Type B pancreatic cell (in vitro differentiated cells): ENCODE measurements at regions not wholly inside any gene's neighbourhood (a gene's known extent, or its start where the extent isn't known, plus 50 kb on each side); places are given as distances from the start of the nearest gene placed in this dataset.
A peak's percentile ranks its signal among the peaks of the same experiment; 100 is the strongest.

Source experiments
- DNase-seq: peaks from one replicate; pipeline ENCODE4 v3.0.0; 2021; ENCODE audit warnings: mixed read lengths; ENCODE audit not compliant: unreplicated experiment; ENCODE audit errors: extremely low spot score
- H3K27ac Mint-ChIP-seq: 2 replicates; pipeline ENCODE4 v1.8.0; 2021; ENCODE audit warnings: mild to moderate bottlenecking, mixed read lengths
- H3K27me3 Mint-ChIP-seq: 2 replicates; pipeline ENCODE4 v1.8.0; 2021; ENCODE audit warnings: mixed read lengths
- H3K36me3 Mint-ChIP-seq: 2 replicates; pipeline ENCODE4 v1.8.0; 2021; ENCODE audit warnings: mixed read lengths
- H3K4me1 Mint-ChIP-seq: one replicate; pipeline ENCODE4 v1.8.0; 2021; ENCODE audit warnings: mixed read lengths; ENCODE audit not compliant: unreplicated experiment
- H3K4me3 Mint-ChIP-seq: 2 replicates; pipeline ENCODE4 v1.8.0; 2021; ENCODE audit warnings: mild to moderate bottlenecking, mixed read lengths
- H3K9me3 Mint-ChIP-seq: 2 replicates; pipeline ENCODE4 v1.8.0; 2021; ENCODE audit warnings: mixed read lengths
- TF ChIP-seq, protein P1 (sequence below): fragments of 200-600 bp; sonication (generic); conservative IDR thresholded peaks from 2 replicates; pipeline ENCODE4 v1.5.0; 2021; ENCODE audit warnings: antibody characterized with exemption, mild to moderate bottlenecking

DNA sequence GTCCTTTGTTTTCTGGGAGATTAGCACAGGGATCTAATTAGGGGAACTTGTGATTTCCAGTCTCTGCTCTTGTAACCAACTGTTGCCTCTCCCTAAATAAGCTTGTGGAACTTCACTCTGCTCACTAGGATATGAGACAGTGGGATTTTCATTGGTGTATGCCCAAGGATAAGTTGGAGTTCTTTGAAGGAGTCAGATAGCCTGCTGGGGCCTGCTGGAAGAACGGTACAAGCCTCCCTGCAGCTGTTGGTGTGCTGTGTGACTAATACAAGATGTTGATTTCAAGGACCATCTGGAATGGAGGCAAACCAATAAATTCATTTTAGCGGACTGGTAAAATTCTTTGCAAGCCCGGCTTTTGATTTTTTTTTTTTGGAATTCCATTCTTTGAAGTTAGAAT, 167.0 kb downstream of the AASDH start:
- TF ChIP-seq, protein P1, sequence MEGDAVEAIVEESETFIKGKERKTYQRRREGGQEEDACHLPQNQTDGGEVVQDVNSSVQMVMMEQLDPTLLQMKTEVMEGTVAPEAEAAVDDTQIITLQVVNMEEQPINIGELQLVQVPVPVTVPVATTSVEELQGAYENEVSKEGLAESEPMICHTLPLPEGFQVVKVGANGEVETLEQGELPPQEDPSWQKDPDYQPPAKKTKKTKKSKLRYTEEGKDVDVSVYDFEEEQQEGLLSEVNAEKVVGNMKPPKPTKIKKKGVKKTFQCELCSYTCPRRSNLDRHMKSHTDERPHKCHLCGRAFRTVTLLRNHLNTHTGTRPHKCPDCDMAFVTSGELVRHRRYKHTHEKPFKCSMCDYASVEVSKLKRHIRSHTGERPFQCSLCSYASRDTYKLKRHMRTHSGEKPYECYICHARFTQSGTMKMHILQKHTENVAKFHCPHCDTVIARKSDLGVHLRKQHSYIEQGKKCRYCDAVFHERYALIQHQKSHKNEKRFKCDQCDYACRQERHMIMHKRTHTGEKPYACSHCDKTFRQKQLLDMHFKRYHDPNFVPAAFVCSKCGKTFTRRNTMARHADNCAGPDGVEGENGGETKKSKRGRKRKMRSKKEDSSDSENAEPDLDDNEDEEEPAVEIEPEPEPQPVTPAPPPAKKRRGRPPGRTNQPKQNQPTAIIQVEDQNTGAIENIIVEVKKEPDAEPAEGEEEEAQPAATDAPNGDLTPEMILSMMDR, result no peak
- no peak overlapping the region for H3K4me3 Mint-ChIP-seq
- H3K27me3 Mint-ChIP-seq, result no peaks in the 10 kb centered on the region
- peaks cover 13% of the 10 kb centered on the region for H3K36me3 Mint-ChIP-seq
- H3K9me3 Mint-ChIP-seq, result no peaks in the 10 kb centered on the region
- H3K27ac Mint-ChIP-seq, result no peak overlapping the region
- DNase-seq, result no peak
- no peaks in the 10 kb centered on the region for H3K4me1 Mint-ChIP-seq

GRCh38 chr4:56219447-56219846, 167.8 kb downstream of the AASDH start:
- H3K27me3 Mint-ChIP-seq, result no peaks in the 10 kb centered on the region
- TF ChIP-seq, protein P1, result no peak
- H3K4me3 Mint-ChIP-seq, result no peak overlapping the region
- H3K4me1 Mint-ChIP-seq, result no peaks in the 10 kb centered on the region
- H3K9me3 Mint-ChIP-seq, result no peaks in the 10 kb centered on the region
- no peak for DNase-seq
- H3K36me3 Mint-ChIP-seq, result peaks cover 13% of the 10 kb centered on the region
- H3K27ac Mint-ChIP-seq, result no peak overlapping the region

DNA sequence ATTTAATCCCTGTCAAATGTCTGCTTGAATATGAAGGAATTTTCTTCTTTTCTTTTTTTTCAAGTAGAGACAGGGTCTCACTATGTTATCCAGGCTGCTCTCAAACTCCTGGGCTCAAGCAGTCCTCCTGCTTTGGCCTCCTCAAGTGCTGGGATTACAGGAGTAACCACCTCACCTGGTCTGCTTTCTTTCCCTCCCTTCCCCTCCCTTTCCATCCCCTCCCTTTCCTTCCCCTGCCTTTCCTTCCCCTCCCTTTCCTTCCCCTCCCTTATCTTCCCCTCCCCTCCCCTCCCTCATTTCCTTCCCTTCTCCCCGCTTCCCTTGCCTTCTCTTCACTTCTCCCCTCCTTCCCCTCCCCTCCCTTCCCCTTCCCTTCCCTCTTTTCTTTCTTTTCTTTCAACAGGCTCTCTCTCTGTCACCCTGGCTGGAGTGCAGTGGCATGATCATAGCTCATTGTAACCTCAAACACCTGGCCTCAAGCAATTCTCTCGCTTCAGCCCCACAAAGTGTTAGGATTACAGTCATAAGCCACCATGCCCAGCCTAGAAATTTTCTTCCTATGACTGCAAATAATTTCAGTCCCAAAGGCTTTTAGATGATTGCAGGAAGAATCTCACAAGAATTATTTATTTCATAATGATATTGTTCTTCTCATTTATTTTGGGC, 168.9 kb downstream of the AASDH start:
- Mint-ChIP-seq H3K27me3 (no peaks in the 10 kb centered on the region), H3K4me3 (no peak overlapping the region), H3K4me1 (no peaks in the 10 kb centered on the region), H3K9me3 (no peaks in the 10 kb centered on the region), H3K27ac (no peak overlapping the region), H3K36me3 (peaks cover 9% of the 10 kb centered on the region)
- TF ChIP-seq, protein P1, result no peak
- no peak for DNase-seq

- H3K27ac Mint-ChIP-seq, result no peak overlapping the region
- TF ChIP-seq, protein P1, result no peak
- H3K9me3 Mint-ChIP-seq, result no peaks in the 10 kb centered on the region
- no peaks in the 10 kb centered on the region for H3K4me1 Mint-ChIP-seq
- H3K36me3 Mint-ChIP-seq, result peaks cover 9% of the 10 kb centered on the region
- no peaks in the 10 kb centered on the region for H3K27me3 Mint-ChIP-seq
- no peak for DNase-seq
- H3K4me3 Mint-ChIP-seq, result no peak overlapping the region
Measured at GRCh38 chr4:56217343-56217890, 169.9 kb downstream of the AASDH start.

- H3K4me3 Mint-ChIP-seq, result no peak overlapping the region
- no peaks in the 10 kb centered on the region for H3K27me3 Mint-ChIP-seq
- H3K9me3 Mint-ChIP-seq, result no peaks in the 10 kb centered on the region
- TF ChIP-seq, protein P1, result no peak
- H3K36me3 Mint-ChIP-seq, result peaks cover 11% of the 10 kb centered on the region
- no peaks in the 10 kb centered on the region for H3K4me1 Mint-ChIP-seq
- H3K27ac Mint-ChIP-seq, result peak overlapping the region; percentile 32
- no peak for DNase-seq
Measured at GRCh38 chr4:56215901-56216300, 171.4 kb downstream of the AASDH start.
